NCI-H2107 treated with DMSO at 0.1 percent for 48 hours (cell line): ENCODE measurements at regions not wholly inside any gene's neighbourhood (a gene's known extent, or its start where the extent isn't known, plus 50 kb on each side); places are given as distances from the start of the nearest gene placed in this dataset.
"Not testable (repeated sequence)": the region's sequence is repeated elsewhere in the genome, so short reads cannot be mapped to it uniquely, and the experiment has no call there.

Experiments
- DNase-seq: peaks from one replicate; lab custom pipeline; 2025; ENCODE audit not compliant: unreplicated experiment; lab: John Stamatoyannopoulos, UW

GRCh38 chr10:53357587-53357986 is 585.0 kb upstream of the MBL2 start:
- no peak for DNase-seq

GRCh38 chr10:53356616-53357349 is 584.2 kb upstream of the MBL2 start:
- no peak for DNase-seq

DNA sequence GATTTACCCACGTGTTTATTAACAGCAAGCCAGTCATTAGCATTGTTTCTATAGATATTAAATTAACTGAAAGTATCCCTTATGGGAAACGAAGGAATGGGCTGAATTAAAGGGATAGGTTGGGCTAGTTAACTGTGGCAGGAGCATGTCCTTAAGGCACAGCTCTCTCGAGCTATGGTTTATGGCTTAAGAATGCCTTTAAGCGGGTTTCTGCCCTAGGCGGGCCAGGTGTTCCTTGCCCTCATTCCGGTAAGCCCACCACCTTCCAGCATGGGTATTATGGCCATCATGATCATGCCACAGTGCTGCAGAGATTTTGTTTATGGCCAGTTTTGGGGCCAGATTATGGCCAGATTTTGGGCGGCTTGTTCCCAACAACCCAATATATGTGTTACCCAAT is 569.9 kb upstream of the MBL2 start:
- not testable (repeated sequence) for DNase-seq

- not testable (repeated sequence) for DNase-seq
These were observed 565.6 kb upstream of the MBL2 start for GRCh38 chr10:53338199-53338598.

DNA sequence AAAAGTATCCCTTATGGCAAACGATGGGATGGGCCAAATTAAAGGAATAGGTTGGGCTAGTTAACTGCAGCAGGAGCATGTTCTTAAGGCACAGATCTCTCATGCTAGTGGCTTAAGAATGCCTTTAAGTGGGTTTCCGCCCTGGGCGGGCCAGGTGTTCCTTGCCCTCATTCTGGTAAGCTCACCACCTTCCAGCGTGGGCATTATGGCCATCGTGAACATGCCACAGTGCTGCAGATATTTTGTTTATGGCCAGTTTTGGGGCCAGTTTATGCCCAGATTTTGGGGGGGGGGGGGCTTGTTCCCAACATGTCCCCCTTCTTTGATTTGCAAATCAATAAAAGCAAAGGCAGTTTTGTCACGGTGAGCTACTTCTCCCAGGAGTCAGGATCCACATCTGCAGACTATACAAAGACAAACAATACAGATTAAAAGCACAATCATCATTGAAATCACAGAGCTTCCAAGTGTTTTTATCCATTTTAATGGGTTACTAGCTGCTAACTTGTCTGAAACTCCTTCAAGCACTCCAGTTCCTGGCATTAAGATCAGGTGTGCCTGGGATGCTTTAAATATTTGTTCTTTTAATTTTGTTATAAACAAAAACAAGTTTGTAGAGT is 563.3 kb upstream of the MBL2 start:
- not testable (repeated sequence) for DNase-seq

- no peak for DNase-seq
These were observed 558.9 kb upstream of the MBL2 start for GRCh38 chr10:53331460-53331859.

GRCh38 chr10:53326401-53327305 is 554.1 kb upstream of the MBL2 start:
- not testable (repeated sequence) for DNase-seq

- no peak for DNase-seq
These were observed 552.5 kb upstream of the MBL2 start for GRCh38 chr10:53325066-53325465.

DNA sequence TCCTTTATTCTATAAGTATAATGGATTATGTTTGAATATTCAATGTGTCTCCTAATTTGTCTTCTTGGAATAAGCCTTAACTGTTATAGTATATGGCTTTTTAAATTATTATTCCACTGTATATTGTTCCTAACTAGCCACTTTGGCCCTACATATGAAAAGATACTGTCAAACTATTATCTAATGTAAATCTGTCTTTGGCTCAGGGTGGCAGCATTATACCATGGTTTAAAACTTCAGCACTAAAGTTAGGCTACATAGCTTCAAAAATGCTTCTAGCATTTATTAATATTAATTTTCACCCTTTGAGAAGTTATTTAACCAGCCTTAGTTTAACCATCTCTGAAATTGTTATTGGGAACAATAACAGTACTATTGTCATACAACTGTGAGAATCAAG is 543.1 kb upstream of the MBL2 start:
- no peak for DNase-seq

GRCh38 chr10:53314876-53315275 is 542.3 kb upstream of the MBL2 start:
- no peak for DNase-seq

- DNase-seq = no peak
These were observed 525.9 kb upstream of the MBL2 start for GRCh38 chr10:53298443-53298842.

GRCh38 chr10:53284615-53285182 is 512.1 kb upstream of the MBL2 start:
- no peak for DNase-seq

- DNase-seq = no peak
These were observed 504.2 kb upstream of the MBL2 start for GRCh38 chr10:53276797-53277196.

GRCh38 chr10:53269482-53269881 is 496.9 kb upstream of the MBL2 start:
- DNase-seq = no peak

GRCh38 chr10:53260213-53260612 is 487.6 kb upstream of the MBL2 start:
- no peak for DNase-seq

- no peak for DNase-seq
These were observed 484.0 kb upstream of the MBL2 start for GRCh38 chr10:53256623-53257022.

- no peak for DNase-seq
These were observed 483.1 kb upstream of the MBL2 start for GRCh38 chr10:53255661-53256205.

DNA sequence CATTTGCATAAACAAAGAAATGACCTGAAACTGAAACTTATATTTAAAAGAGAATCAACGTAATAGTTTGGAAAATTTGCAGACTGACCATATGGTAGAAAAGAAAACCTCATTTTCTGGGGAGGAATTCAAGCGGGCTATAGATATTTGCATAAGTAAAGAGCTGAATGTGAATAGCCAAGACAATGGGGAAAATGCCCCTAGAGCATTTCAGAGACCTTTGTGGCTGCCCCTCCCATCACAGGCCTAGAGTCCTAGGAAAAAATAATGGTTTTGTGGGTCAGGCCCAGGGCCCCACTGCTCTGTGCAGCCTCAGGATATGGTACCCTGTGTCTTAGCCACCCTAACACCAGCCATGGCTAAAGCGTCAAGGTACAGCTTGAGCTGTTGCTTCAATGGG is 480.6 kb upstream of the MBL2 start:
- DNase-seq = no peak

DNA sequence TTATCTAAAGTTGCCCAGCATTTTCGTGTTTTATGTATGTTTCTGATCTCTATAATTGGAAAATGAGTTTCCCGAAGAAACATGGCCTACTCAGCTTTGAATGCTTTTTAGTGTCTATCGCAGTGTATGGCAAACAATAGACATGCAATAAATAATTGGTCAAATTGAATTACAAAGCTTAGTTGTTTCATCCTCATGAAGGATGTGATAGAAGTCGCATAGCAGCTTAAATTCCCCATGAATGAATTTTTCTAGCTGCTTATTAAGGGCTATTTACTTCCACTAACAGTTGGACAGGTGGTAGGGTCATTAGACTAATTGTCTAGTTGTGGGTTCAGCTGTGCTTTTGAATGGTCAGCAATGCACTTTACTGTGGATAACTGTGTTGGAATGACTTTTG is 467.3 kb upstream of the MBL2 start:
- no peak for DNase-seq

DNA sequence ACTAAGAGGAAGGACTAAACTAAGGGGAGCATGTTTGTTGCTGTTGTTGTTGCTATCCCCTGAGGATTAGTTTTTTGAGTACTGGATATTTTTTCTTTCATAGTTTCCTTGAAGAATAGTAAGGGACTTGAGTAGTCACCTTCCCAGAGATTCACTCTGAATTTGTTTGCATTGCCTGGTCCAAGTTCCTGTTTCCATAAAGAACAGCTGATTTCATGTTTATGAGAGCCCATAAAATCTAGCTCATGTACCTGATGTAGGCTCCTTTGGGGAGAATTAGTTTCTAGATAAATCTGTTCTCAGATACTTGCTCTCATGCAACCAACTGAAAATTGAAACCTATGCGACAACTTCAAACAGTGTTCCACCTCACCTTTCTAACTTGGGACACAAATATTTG is 464.4 kb upstream of the MBL2 start:
- no peak for DNase-seq

GRCh38 chr10:53233749-53234148 is 461.2 kb upstream of the MBL2 start:
- no peak for DNase-seq
